Prostate gland (tissue), 2 donors: ENCODE measurements at regions not wholly inside any gene's neighbourhood (a gene's known extent, or its start where the extent isn't known, plus 50 kb on each side); places are given as distances from the start of the nearest gene placed in this dataset.

Source experiments
- CTCF ChIP-seq, 4 experiments: fragments of 200-600 bp in 2 of 4; fragments of 450-650 bp in 2 of 4; sonication (generic) in 2 of 4; IDR thresholded peaks; 1 replicate in 3 of 4; 2 replicates in 1 of 4; pipeline ENCODE4 v1.5.1; 2016 to 2019; ENCODE audit warnings: antibody characterized with exemption in 4 of 4, mild to moderate bottlenecking in 2 of 4, moderate library complexity in 2 of 4
- POLR2AphosphoS5 ChIP-seq: sonication (generic); formaldehyde crosslinking; IDR thresholded peaks from one replicate; pipeline ENCODE4 v1.6.1; 2017; ENCODE audit warnings: antibody characterized with exemption

GRCh38 chr4:180190382-180190781 is 2052.8 kb upstream of the TENM3 start:
- TF ChIP-seq POLR2AphosphoS5 (no peak), CTCF (IDR thresholded peaks at IDR 0.05) (no peak)
